ENCODE measurements at regions not wholly inside any gene's neighbourhood (a gene's known extent, or its start where the extent isn't known, plus 50 kb on each side); places are given as distances from the start of the nearest gene placed in this dataset.

- no peak for DNase-seq (ENCODE audit: low spot score)
These were observed 177.1 kb downstream of the BCL11B start for GRCh38 chr14:99094901-99095300.

- DNase-seq (ENCODE audit: low spot score): no peak
These were observed 176.6 kb downstream of the BCL11B start for GRCh38 chr14:99095369-99095768.

- no peak for DNase-seq (ENCODE audit: low spot score)
These were observed 173.8 kb downstream of the BCL11B start for GRCh38 chr14:99098199-99098598.

GRCh38 chr14:99099051-99099787, 172.8 kb downstream of the BCL11B start:
- DNase-seq (ENCODE audit: low spot score): no peak

- DNase-seq (ENCODE audit: low spot score): no peak
These were observed 171.3 kb downstream of the BCL11B start for GRCh38 chr14:99100497-99101270.

- no peak for DNase-seq (ENCODE audit: low spot score)
These were observed 170.0 kb downstream of the BCL11B start for GRCh38 chr14:99101855-99102461.

- DNase-seq (ENCODE audit: low spot score): no peak
These were observed 155.2 kb downstream of the BCL11B start for GRCh38 chr14:99116741-99117295.

- no peak for DNase-seq (ENCODE audit: low spot score)
These were observed 154.3 kb downstream of the BCL11B start for GRCh38 chr14:99117671-99118045.

GRCh38 chr14:99118046-99118721, 153.8 kb downstream of the BCL11B start:
- DNase-seq (ENCODE audit: low spot score): no peak

GRCh38 chr14:99118946-99119345, 153.1 kb downstream of the BCL11B start:
- no peak for DNase-seq (ENCODE audit: low spot score)

All from AG08396 (cell line).